GM12878 (cell line): ENCODE measurements at regions not wholly inside any gene's neighbourhood (a gene's known extent, or its start where the extent isn't known, plus 50 kb on each side); places are given as distances from the start of the nearest gene placed in this dataset.

Experiments
- ATAC-seq: fragments of 200-7000 bp; cut with Tn5 transposase; 3 replicates; pipeline ENCODE4 v1.9.1; 2020; ENCODE audit warnings: mild to moderate bottlenecking, moderate library complexity
- BruUV-seq: library from RNA; stranded (reverse); fragments of 400-500 nt; replicated peaks from 2 replicates; lab custom pipeline; 2021; lab: Mats Ljungman, UMichigan
- CTCF ChIA-PET: fragments of 300-600 bp; sonication (Branson Sonifier 250); formaldehyde crosslinking; extraction: SDS; loops from one replicate; lab custom pipeline; 2021; ENCODE audit warnings: inconsistent platforms; lab: Yijun Ruan, JAX
- POLR2A ChIA-PET: fragments of 350-600 bp; formaldehyde crosslinking; extraction: SDS; loops from one replicate; lab custom pipeline; 2021; ENCODE audit warnings: inconsistent platforms; lab: Charles Lee
- RAD21 ChIA-PET: fragments of 300-600 bp; sonication (Branson Sonifier 250); formaldehyde crosslinking; loops from one replicate; lab custom pipeline; 2023; ENCODE audit warnings: antibody characterized with exemption; ENCODE audit not compliant: unreplicated experiment; lab: Charles Lee
- SMC1A ChIA-PET: fragments of 300-600 bp; sonication (Branson Sonifier 250); formaldehyde crosslinking; loops from one replicate; lab custom pipeline; 2023; ENCODE audit not compliant: unreplicated experiment, uncharacterized antibody; lab: Charles Lee
- DNase-seq: peaks from one replicate; pipeline ENCODE4 v3.0.0-alpha.2; 2011; ENCODE audit warnings: low read depth, low spot score
- FAIRE-seq: peaks from 3 replicates; lab custom pipeline; 2011; peaks lifted over from hg19 to GRCh38; lab: Jason Lieb, UNC
- H2AFZ ChIP-seq: 2 replicates; pipeline ENCODE4 v1.6.0; 2011; ENCODE audit warnings: low read depth, low read length, control low read depth; ENCODE audit not compliant: control insufficient read depth
- H3K27ac ChIP-seq: 2 replicates; pipeline ENCODE4 v1.5.1; 2011; ENCODE audit warnings: control low read depth; ENCODE audit not compliant: control insufficient read depth, insufficient read depth
- H3K27me3 ChIP-seq, 2 experiments: replicated peaks in 1 of 2; 2 replicates each; pipeline versions ENCODE4 v1.6.0 to v1.6.1; 2011; ENCODE audit warnings: low read length in 1 of 2; ENCODE audit not compliant: control insufficient read depth in 2 of 2, insufficient read depth in 2 of 2
- H3K36me3 ChIP-seq, 2 experiments: 2 replicates each; pipeline ENCODE4 v1.5.1; 2011; ENCODE audit warnings: low read length in 1 of 2; ENCODE audit not compliant: control insufficient read depth in 2 of 2, insufficient read depth in 2 of 2
- H3K4me1 ChIP-seq: 2 replicates; pipeline ENCODE4 v1.6.1; 2011; ENCODE audit warnings: mild to moderate bottlenecking, low read length, moderate library complexity, mixed read lengths; ENCODE audit not compliant: control insufficient read depth, insufficient read depth
- H3K4me2 ChIP-seq: 2 replicates; pipeline ENCODE4 v1.6.0; 2011; ENCODE audit warnings: control low read depth; ENCODE audit not compliant: control insufficient read depth, insufficient read depth
- H3K4me3 ChIP-seq: fragments of 200-600 bp; sonication (generic); 2 replicates; pipeline ENCODE4 v1.5.1; 2016
- H3K79me2 ChIP-seq: 2 replicates; pipeline ENCODE4 v1.6.0; 2011; ENCODE audit warnings: low read length; ENCODE audit not compliant: control insufficient read depth, insufficient read depth
- H3K9ac ChIP-seq: 2 replicates; pipeline ENCODE4 v1.8.0; 2011; ENCODE audit warnings: low read length, control low read depth, mixed read lengths; ENCODE audit not compliant: control insufficient read depth, insufficient read depth
- H3K9me3 ChIP-seq: replicated peaks from 3 replicates; pipeline ENCODE4 v1.5.1; 2011; ENCODE audit warnings: mild to moderate bottlenecking, low read length; ENCODE audit not compliant: control insufficient read depth, insufficient read depth
- H4K20me1 ChIP-seq: 2 replicates; pipeline ENCODE4 v1.6.0; 2011; ENCODE audit not compliant: control insufficient read depth, insufficient read depth
- BMI1 ChIP-seq: fragments of 450-650 bp; IDR thresholded peaks from 2 replicates; pipeline ENCODE4 v1.6.1; 2016; ENCODE audit warnings: mild to moderate bottlenecking, moderate library complexity, borderline replicate concordance
- ESRRA ChIP-seq: IDR thresholded peaks from 2 replicates; pipeline ENCODE4 v1.6.1; 2012; ENCODE audit warnings: mild to moderate bottlenecking, low read length, improper control_type of control experiment
- HSF1 ChIP-seq: fragments of 150-350 bp; IDR thresholded peaks from 2 replicates; pipeline ENCODE4 v1.6.1; 2014; ENCODE audit warnings: mild to moderate bottlenecking, low read depth, low read length
- IKZF1 ChIP-seq: fragments of 450-650 bp; conservative IDR thresholded peaks from 2 replicates; pipeline ENCODE4 v1.6.1; 2017; ENCODE audit warnings: antibody characterized with exemption, mild to moderate bottlenecking
- MEF2A ChIP-seq: IDR thresholded peaks from 2 replicates; pipeline ENCODE4 v1.6.1; 2011; ENCODE audit warnings: low read depth, mild to moderate bottlenecking, low read length, moderate library complexity; ENCODE audit not compliant: insufficient read depth
- POLR2AphosphoS2 ChIP-seq: IDR thresholded peaks from 2 replicates; pipeline ENCODE4 v1.6.1; 2011; ENCODE audit warnings: low read depth, mild to moderate bottlenecking, low read length, improper control_type of control experiment, moderate library complexity
- SMAD5 ChIP-seq: IDR thresholded peaks from 2 replicates; pipeline ENCODE4 v1.6.1; 2016; ENCODE audit warnings: antibody characterized with exemption, low read depth
- TCF12 ChIP-seq: IDR thresholded peaks from 2 replicates; pipeline ENCODE4 v1.6.1; 2011; ENCODE audit warnings: low read depth, mild to moderate bottlenecking, low read length
- TCF3 ChIP-seq: IDR thresholded peaks from 2 replicates; pipeline ENCODE4 v1.6.1; 2012; ENCODE audit warnings: low read depth, mild to moderate bottlenecking, low read length, borderline replicate concordance; ENCODE audit not compliant: insufficient read depth
- ZNF217 ChIP-seq: fragments of 450-650 bp; IDR thresholded peaks from 2 replicates; pipeline ENCODE4 v1.6.1; 2017; ENCODE audit warnings: antibody characterized with exemption, mild to moderate bottlenecking
- WGBS: methylation state at CpG from one replicate; pipeline ENCODE4 v1.1.6; 2016; ENCODE audit warnings: low lambda C conversion rate; ENCODE audit not compliant: insufficient replicate concordance, insufficient coverage; ENCODE audit errors: missing lambda C conversion rate; 5-methylcytosine and 5-hydroxymethylcytosine counted together
- in situ Hi-C: fragments of 300-500 bp; cut with MboI; formaldehyde crosslinking; loops from 9 replicates; pipeline ENCODE4 v1.14.3; 2018; ENCODE audit warnings: mixed read lengths
- intact Hi-C: fragments of 100-400 bp; cut with micrococcal nuclease; formaldehyde crosslinking; loops from one replicate; pipeline ENCODE4 v1.14.2; 2022; ENCODE audit not compliant: unreplicated experiment

DNA sequence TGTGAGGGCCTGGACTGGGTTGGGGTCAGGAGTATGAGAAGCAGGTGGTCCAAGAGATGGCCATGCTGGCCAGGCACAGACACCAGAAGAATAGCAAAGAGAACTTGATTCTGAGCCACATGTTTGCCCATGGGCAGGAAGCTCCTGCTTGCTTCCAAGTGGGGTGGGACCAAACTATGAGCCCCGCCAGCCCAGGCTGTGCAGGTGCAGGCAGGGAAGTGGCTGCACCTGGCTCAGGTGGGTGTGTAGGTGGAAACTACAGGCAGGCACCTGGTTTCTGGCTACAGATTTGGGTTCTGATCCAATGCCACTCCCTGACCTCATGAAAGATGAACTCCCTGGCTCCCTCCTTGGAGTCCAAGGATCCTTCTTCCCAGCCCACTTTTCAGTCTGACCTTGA is 207.9 kb upstream of the KLF3 start:
- ChIA-PET SMC1A (interaction anchor here (0.6 to 1.2 kb wide), 4 partner anchors 14 to 323 kb away, joined by 3 to 4 read pairs (median 3); no protein-coding TSS in a partner anchor), CTCF (interaction anchor here (1.6 kb wide), 1 partner anchor 137 kb away, joined by 5 read pairs; no protein-coding TSS in a partner anchor), POLR2A (no interaction called here), RAD21 (interaction anchor here (0.7 kb wide), 1 partner anchor 136 kb away, joined by 3 read pairs; no protein-coding TSS in a partner anchor)
- no peaks in the 10 kb centered on the region for H3K36me3 ChIP-seq
- H3K27me3 ChIP-seq, result no peaks in the 10 kb centered on the region
- H3K79me2 ChIP-seq, result no peaks in the 10 kb centered on the region
- peak overlapping the region; percentile 85 for H3K27ac ChIP-seq
- H3K4me2 ChIP-seq, result peak overlapping the region; percentile 11; the same call in 1 of the 2 replicates
- H3K9me3 ChIP-seq, result peaks cover 7% of the 10 kb centered on the region; the same call in 2 of the 3 replicates
- H3K9ac ChIP-seq, result peak overlapping the region; percentile 32
- FAIRE-seq, result no peak
- no peak for TF ChIP-seq ESRRA
- TF ChIP-seq ZNF217, result no peak
- TF ChIP-seq BMI1, result no peak
- TF ChIP-seq MEF2A, result no peak
- TF ChIP-seq IKZF1, result no peak
- no peak for TF ChIP-seq HSF1
- TF ChIP-seq SMAD5, result no peak
- TF ChIP-seq TCF12, result peak; percentile 47; the same call in 1 of the 2 replicates
- no peak for TF ChIP-seq POLR2AphosphoS2
- 0 out of 2 replicates have a peak, but pooled peaks have one; percentile 33 for TF ChIP-seq TCF3
- BruUV-seq, result no TSS peak
- peak overlapping the region; percentile 71; the same call in 1 of the 2 replicates for H2AFZ ChIP-seq
- no peak overlapping the region for H3K4me3 ChIP-seq
- 90% methylated on average over 1 of the region's 1 CpG for WGBS
- no peak for ATAC-seq
- no peak for DNase-seq
- peaks cover 41% of the 10 kb centered on the region for H3K4me1 ChIP-seq
- intact Hi-C loops (no loop called here), in situ Hi-C loops (no loop called here)
- no peaks in the 10 kb centered on the region for H4K20me1 ChIP-seq
